Tibial nerve (tissue), 4 donors: ENCODE measurements at regions not wholly inside any gene's neighbourhood (a gene's known extent, or its start where the extent isn't known, plus 50 kb on each side); places are given as distances from the start of the nearest gene placed in this dataset.

Experiments
- EP300 ChIP-seq, 2 donors: sonication (generic); formaldehyde crosslinking; IDR thresholded peaks; one replicate each; pipeline ENCODE4 v1.6.1; 2017; ENCODE audit warnings: antibody characterized with exemption in 2 of 2, mild to moderate bottlenecking in 1 of 2
- TF ChIP-seq, protein P1 (sequence below), 5 experiments: fragments of 200-600 bp in 3 of 5; fragments of 450-650 bp in 2 of 5; sonication (generic) in 3 of 5; IDR thresholded peaks; one replicate each; pipeline ENCODE4 v1.5.1; 2016 to 2019; ENCODE audit warnings: antibody characterized with exemption in 5 of 5, mild to moderate bottlenecking in 3 of 5, moderate library complexity in 2 of 5

DNA sequence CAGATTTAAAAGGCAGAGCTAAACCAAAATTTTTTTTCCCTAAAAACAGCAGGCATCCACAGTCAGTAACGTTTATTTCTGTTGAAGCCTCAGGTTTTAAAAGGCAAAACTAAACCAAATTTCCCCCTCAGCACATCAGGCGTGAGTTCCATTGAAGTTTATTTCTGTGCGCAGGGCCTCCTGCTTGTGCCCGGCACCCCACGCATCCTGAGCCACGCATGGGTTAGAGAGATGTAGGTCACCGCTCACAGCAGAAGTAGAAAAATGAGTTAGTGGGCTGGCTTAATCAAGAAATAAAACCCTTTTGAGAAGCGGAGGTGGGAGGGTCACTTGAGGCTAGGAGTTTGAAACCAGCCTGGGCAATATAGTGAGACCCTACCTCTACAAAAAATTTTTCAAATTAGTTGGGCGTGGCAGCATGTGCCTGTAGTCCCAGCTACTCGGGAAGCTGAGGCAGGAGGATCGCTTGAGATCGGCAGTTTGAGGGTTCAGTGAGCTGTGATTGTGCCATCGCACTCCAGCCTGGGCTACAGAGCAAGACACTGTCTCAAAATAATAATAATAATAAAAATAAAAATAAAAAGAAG, 75.6 kb upstream of the SPIN1 start:
- TF ChIP-seq, protein P1, sequence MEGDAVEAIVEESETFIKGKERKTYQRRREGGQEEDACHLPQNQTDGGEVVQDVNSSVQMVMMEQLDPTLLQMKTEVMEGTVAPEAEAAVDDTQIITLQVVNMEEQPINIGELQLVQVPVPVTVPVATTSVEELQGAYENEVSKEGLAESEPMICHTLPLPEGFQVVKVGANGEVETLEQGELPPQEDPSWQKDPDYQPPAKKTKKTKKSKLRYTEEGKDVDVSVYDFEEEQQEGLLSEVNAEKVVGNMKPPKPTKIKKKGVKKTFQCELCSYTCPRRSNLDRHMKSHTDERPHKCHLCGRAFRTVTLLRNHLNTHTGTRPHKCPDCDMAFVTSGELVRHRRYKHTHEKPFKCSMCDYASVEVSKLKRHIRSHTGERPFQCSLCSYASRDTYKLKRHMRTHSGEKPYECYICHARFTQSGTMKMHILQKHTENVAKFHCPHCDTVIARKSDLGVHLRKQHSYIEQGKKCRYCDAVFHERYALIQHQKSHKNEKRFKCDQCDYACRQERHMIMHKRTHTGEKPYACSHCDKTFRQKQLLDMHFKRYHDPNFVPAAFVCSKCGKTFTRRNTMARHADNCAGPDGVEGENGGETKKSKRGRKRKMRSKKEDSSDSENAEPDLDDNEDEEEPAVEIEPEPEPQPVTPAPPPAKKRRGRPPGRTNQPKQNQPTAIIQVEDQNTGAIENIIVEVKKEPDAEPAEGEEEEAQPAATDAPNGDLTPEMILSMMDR (IDR thresholded peaks at IDR 0.05), result no peak
- no peak for TF ChIP-seq EP300 (IDR thresholded peaks at IDR 0.05)
